ENCODE measurements at regions not wholly inside any gene's neighbourhood (a gene's known extent, or its start where the extent isn't known, plus 50 kb on each side); places are given as distances from the start of the nearest gene placed in this dataset.

- CTCF ChIA-PET = no interaction called here
- no peak for TF ChIP-seq CTCF (IDR thresholded peaks at IDR 0.05; ENCODE audit: low read depth, low read length)
- POLR2A ChIA-PET = no interaction called here
- Histone ChIP-seq H3K4me3 (ENCODE audit: low read depth, low read length) (no peak overlapping the region), H3K27ac (ENCODE audit: low read depth, low read length) (no peak overlapping the region), H3K27me3 (ENCODE audit: control insufficient read depth, insufficient read depth, low read length) (no peaks in the 10 kb centered on the region), H3K9me3 (ENCODE audit: control insufficient read depth, insufficient read depth, low read length) (peaks cover 3% of the 10 kb centered on the region)
- no peak for DNase-seq (ENCODE audit: low read depth, low spot score)
Measured at GRCh38 chr11:37957717-37958116, 1359.7 kb upstream of the RAG2 start.

- no peak overlapping the region for H3K27ac ChIP-seq (ENCODE audit: low read depth, low read length)
- H3K4me3 ChIP-seq (ENCODE audit: low read depth, low read length) = no peak overlapping the region
- no peaks in the 10 kb centered on the region for H3K27me3 ChIP-seq (ENCODE audit: control insufficient read depth, insufficient read depth, low read length)
- no peak for TF ChIP-seq CTCF (IDR thresholded peaks at IDR 0.05; ENCODE audit: low read depth, low read length)
- no peaks in the 10 kb centered on the region for H3K9me3 ChIP-seq (ENCODE audit: control insufficient read depth, insufficient read depth, low read length)
- ChIA-PET CTCF (no interaction called here), POLR2A (no interaction called here)
- DNase-seq (ENCODE audit: low read depth, low spot score) = no peak
Measured at GRCh38 chr11:37951996-37952395, 1354.0 kb upstream of the RAG2 start.

GRCh38 chr11:37948258-37948657 lies 1350.2 kb upstream of the RAG2 start:
- Histone ChIP-seq H3K27ac (ENCODE audit: low read depth, low read length) (no peak overlapping the region), H3K27me3 (ENCODE audit: control insufficient read depth, insufficient read depth, low read length) (no peaks in the 10 kb centered on the region), H3K4me3 (ENCODE audit: low read depth, low read length) (no peak overlapping the region), H3K9me3 (ENCODE audit: control insufficient read depth, insufficient read depth, low read length) (no peaks in the 10 kb centered on the region)
- ChIA-PET POLR2A (no interaction called here), CTCF (interaction anchor here (1.4 kb wide), 1 partner anchor 842 kb away, joined by 3 read pairs; no protein-coding TSS in a partner anchor)
- no peak for DNase-seq (ENCODE audit: low read depth, low spot score)
- TF ChIP-seq CTCF (IDR thresholded peaks at IDR 0.05; ENCODE audit: low read depth, low read length) = no peak

- ChIA-PET CTCF (interaction anchor here (1.4 kb wide), 1 partner anchor 843 kb away, joined by 3 read pairs; no protein-coding TSS in a partner anchor), POLR2A (no interaction called here)
- Histone ChIP-seq H3K4me3 (ENCODE audit: low read depth, low read length) (no peak overlapping the region), H3K27ac (ENCODE audit: low read depth, low read length) (no peak overlapping the region), H3K27me3 (ENCODE audit: control insufficient read depth, insufficient read depth, low read length) (no peaks in the 10 kb centered on the region), H3K9me3 (ENCODE audit: control insufficient read depth, insufficient read depth, low read length) (no peaks in the 10 kb centered on the region)
- TF ChIP-seq CTCF (IDR thresholded peaks at IDR 0.05; ENCODE audit: low read depth, low read length) = no peak
- no peak for DNase-seq (ENCODE audit: low read depth, low spot score)
Measured at GRCh38 chr11:37947821-37948220, 1349.8 kb upstream of the RAG2 start.

- H3K9me3 ChIP-seq (ENCODE audit: control insufficient read depth, insufficient read depth, low read length) = no peaks in the 10 kb centered on the region
- peak; percentile 7 for DNase-seq (ENCODE audit: low read depth, low spot score)
- ChIA-PET POLR2A (no interaction called here), CTCF (interaction anchor here (0.6 to 4.8 kb wide), 9 partner anchors 8 to 860 kb away, joined by 3 to 68 read pairs (median 3); no protein-coding TSS in a partner anchor)
- no peak overlapping the region for H3K4me3 ChIP-seq (ENCODE audit: low read depth, low read length)
- no peaks in the 10 kb centered on the region for H3K27me3 ChIP-seq (ENCODE audit: control insufficient read depth, insufficient read depth, low read length)
- H3K27ac ChIP-seq (ENCODE audit: low read depth, low read length) = no peak overlapping the region
- peak; percentile 76 for TF ChIP-seq CTCF (IDR thresholded peaks at IDR 0.05; ENCODE audit: low read depth, low read length)
Measured at GRCh38 chr11:37946155-37946766, 1348.2 kb upstream of the RAG2 start.
